HCT116 (cell line): ENCODE measurements at regions not wholly inside any gene's neighbourhood (a gene's known extent, or its start where the extent isn't known, plus 50 kb on each side); places are given as distances from the start of the nearest gene placed in this dataset.

Experiments used
- ATF3 ChIP-seq: IDR thresholded peaks from 2 replicates; pipeline ENCODE4 v1.6.1; 2012
- CTCF ChIP-seq, 3 experiments: fragments of 200-600 bp in 1 of 3; sonication (generic) in 1 of 3; IDR thresholded peaks in 2 of 3; conservative IDR thresholded peaks in 1 of 3; 2 replicates each; pipeline ENCODE4 v1.5.1; 2012 to 2017; ENCODE audit warnings: low read depth in 2 of 3, low read length in 2 of 3, antibody characterized with exemption in 1 of 3, borderline replicate concordance in 1 of 3, control low read depth in 1 of 3, mild to moderate bottlenecking in 1 of 3, mixed read lengths in 1 of 3, mixed run types in 1 of 3, moderate library complexity in 1 of 3; ENCODE audit not compliant: insufficient read depth in 1 of 3
- EZH2 ChIP-seq: fragments of 200-600 bp; sonication (generic); IDR thresholded peaks from 2 replicates; pipeline ENCODE4 v1.6.1; 2017; ENCODE audit warnings: antibody characterized with exemption, mixed run types
- EZH2phosphoT487 ChIP-seq: fragments of 200-600 bp; IDR thresholded peaks from 2 replicates; pipeline ENCODE4 v1.6.1; 2018; ENCODE audit warnings: antibody characterized with exemption, borderline replicate concordance
- MAX ChIP-seq: IDR thresholded peaks from 2 replicates; pipeline ENCODE4 v1.6.1; 2012
- POLR2A ChIP-seq: IDR thresholded peaks from 2 replicates; pipeline ENCODE4 v1.7.0; 2011; ENCODE audit warnings: borderline replicate concordance; ENCODE audit not compliant: insufficient read depth, insufficient read length; ENCODE audit errors: extremely low read depth
- POLR2AphosphoS5 ChIP-seq: IDR thresholded peaks from 2 replicates; pipeline ENCODE4 v1.6.1; 2011; ENCODE audit warnings: mild to moderate bottlenecking, low read depth, low read length, moderate library complexity
- RAD21 ChIP-seq: IDR thresholded peaks from 2 replicates; pipeline ENCODE4 v1.6.1; 2012; ENCODE audit warnings: low read depth, mild to moderate bottlenecking
- REST ChIP-seq: IDR thresholded peaks from 2 replicates; pipeline ENCODE4 v1.6.1; 2012; ENCODE audit warnings: low read depth
- SRF ChIP-seq: IDR thresholded peaks from 2 replicates; pipeline ENCODE4 v1.6.1; 2012; ENCODE audit warnings: low read depth
- YY1 ChIP-seq: IDR thresholded peaks from 2 replicates; pipeline ENCODE4 v1.6.1; 2011; ENCODE audit warnings: low read length, low read depth, moderate library complexity, mild to moderate bottlenecking; ENCODE audit not compliant: insufficient replicate concordance; ENCODE audit errors: extremely low read depth

GRCh38 chr10:42932735-42933447 lies 144.0 kb upstream of the RET start:
- TF ChIP-seq RAD21 (no peak), MAX (no peak), CTCF (IDR thresholded peaks at IDR 0.05 in 2 of 3, conservative IDR thresholded peaks at IDR 0.05 in 1 of 3; ENCODE audit: borderline replicate concordance in 1 of 3, insufficient read depth in 1 of 3, low read depth in 2 of 3, low read length in 2 of 3) (no peak), EZH2 (no peak), POLR2AphosphoS5 (no peak), EZH2phosphoT487 (no peak), REST (no peak), SRF (no peak), POLR2A (no peak), ATF3 (no peak), YY1 (no peak)
